ENCODE measurements at regions not wholly inside any gene's neighbourhood (a gene's known extent, or its start where the extent isn't known, plus 50 kb on each side); places are given as distances from the start of the nearest gene placed in this dataset.
"Not testable (repeated sequence)": the region's sequence is repeated elsewhere in the genome, so short reads cannot be mapped to it uniquely, and the experiment has no call there.

- no peak for DNase-seq
Observed at GRCh38 chr17:34015253-34015652, 239.8 kb upstream of the CCL2 start.

- DNase-seq = no peak
Observed at GRCh38 chr17:34024386-34024785, 230.7 kb upstream of the CCL2 start.

GRCh38 chr17:34024806-34025551 lies 230.1 kb upstream of the CCL2 start:
- DNase-seq = no peak

GRCh38 chr17:34030601-34031000 lies 224.5 kb upstream of the CCL2 start:
- DNase-seq = not testable (repeated sequence)

GRCh38 chr17:34032305-34032704 lies 222.8 kb upstream of the CCL2 start:
- not testable (repeated sequence) for DNase-seq

GRCh38 chr17:34038786-34039185 lies 216.3 kb upstream of the CCL2 start:
- not testable (repeated sequence) for DNase-seq

- not testable (repeated sequence) for DNase-seq
Observed at GRCh38 chr17:34039213-34039612, 215.9 kb upstream of the CCL2 start.

- DNase-seq = not testable (repeated sequence)
Observed at GRCh38 chr17:34039759-34040555, 215.1 kb upstream of the CCL2 start.

- DNase-seq = no peak
Observed at GRCh38 chr17:34045990-34046389, 209.1 kb upstream of the CCL2 start.

GRCh38 chr17:34051046-34051445 lies 204.0 kb upstream of the CCL2 start:
- DNase-seq = no peak

- DNase-seq = no peak
Observed at GRCh38 chr17:34054495-34054894, 200.6 kb upstream of the CCL2 start.

- no peak for DNase-seq
Observed at GRCh38 chr17:34055606-34056005, 199.5 kb upstream of the CCL2 start.

- DNase-seq = no peak
Observed at GRCh38 chr17:34059423-34060220, 195.5 kb upstream of the CCL2 start.

GRCh38 chr17:34066528-34066927 lies 188.6 kb upstream of the CCL2 start:
- no peak for DNase-seq

- DNase-seq = no peak
Observed at GRCh38 chr17:34067011-34067410, 188.1 kb upstream of the CCL2 start.

- DNase-seq = no peak
Observed at GRCh38 chr17:34068571-34068970, 186.5 kb upstream of the CCL2 start.

- DNase-seq = no peak
Observed at GRCh38 chr17:34070712-34071111, 184.4 kb upstream of the CCL2 start.

- DNase-seq = no peak
Observed at GRCh38 chr17:34071886-34072420, 183.1 kb upstream of the CCL2 start.

GRCh38 chr17:34075076-34075475 lies 180.0 kb upstream of the CCL2 start:
- no peak for DNase-seq

GRCh38 chr17:34076743-34077631 lies 178.1 kb upstream of the CCL2 start:
- DNase-seq = no peak

- DNase-seq = no peak
Observed at GRCh38 chr17:34081269-34081668, 173.8 kb upstream of the CCL2 start.

Measured in left kidney (tissue), 1 donor.